ENCODE measurements at regions not wholly inside any gene's neighbourhood (a gene's known extent, or its start where the extent isn't known, plus 50 kb on each side); places are given as distances from the start of the nearest gene placed in this dataset.
A peak's percentile ranks its signal among the peaks of the same experiment; 100 is the strongest.
"Not testable (repeated sequence)": the region's sequence is repeated elsewhere in the genome, so short reads cannot be mapped to it uniquely, and the experiment has no call there.

- no peak for DNase-seq
These were observed 52.2 kb downstream of the CALML3 start for GRCh38 chr10:5576780-5577624.

GRCh38 chr10:5580038-5580428 is 55.3 kb downstream of the CALML3 start:
- not testable (repeated sequence) for DNase-seq

- no peak for DNase-seq
These were observed 57.2 kb downstream of the CALML3 start for GRCh38 chr10:5581670-5582566.

GRCh38 chr10:5582736-5583135 is 58.0 kb downstream of the CALML3 start:
- no peak for DNase-seq

- no peak for DNase-seq
These were observed 58.9 kb downstream of the CALML3 start for GRCh38 chr10:5583525-5584175.

- DNase-seq: peak; percentile 26
These were observed 60.2 kb downstream of the CALML3 start for GRCh38 chr10:5584895-5585516.

GRCh38 chr10:5585517-5586206 is 60.9 kb downstream of the CALML3 start:
- DNase-seq: no peak

- no peak for DNase-seq
These were observed 62.7 kb downstream of the CALML3 start for GRCh38 chr10:5587151-5588079.

GRCh38 chr10:5588080-5588453 is 63.3 kb downstream of the CALML3 start:
- no peak for DNase-seq

- no peak for DNase-seq
These were observed 63.8 kb downstream of the CALML3 start for GRCh38 chr10:5588603-5589002.
